GDM1 (cell line): ENCODE measurements at regions not wholly inside any gene's neighbourhood (a gene's known extent, or its start where the extent isn't known, plus 50 kb on each side); places are given as distances from the start of the nearest gene placed in this dataset.
"Not testable (repeated sequence)": the region's sequence is repeated elsewhere in the genome, so short reads cannot be mapped to it uniquely, and the experiment has no call there.

ENCODE experiments used
- DNase-seq: peaks from one replicate; lab custom pipeline; 2025; lab: John Stamatoyannopoulos, UW

DNA sequence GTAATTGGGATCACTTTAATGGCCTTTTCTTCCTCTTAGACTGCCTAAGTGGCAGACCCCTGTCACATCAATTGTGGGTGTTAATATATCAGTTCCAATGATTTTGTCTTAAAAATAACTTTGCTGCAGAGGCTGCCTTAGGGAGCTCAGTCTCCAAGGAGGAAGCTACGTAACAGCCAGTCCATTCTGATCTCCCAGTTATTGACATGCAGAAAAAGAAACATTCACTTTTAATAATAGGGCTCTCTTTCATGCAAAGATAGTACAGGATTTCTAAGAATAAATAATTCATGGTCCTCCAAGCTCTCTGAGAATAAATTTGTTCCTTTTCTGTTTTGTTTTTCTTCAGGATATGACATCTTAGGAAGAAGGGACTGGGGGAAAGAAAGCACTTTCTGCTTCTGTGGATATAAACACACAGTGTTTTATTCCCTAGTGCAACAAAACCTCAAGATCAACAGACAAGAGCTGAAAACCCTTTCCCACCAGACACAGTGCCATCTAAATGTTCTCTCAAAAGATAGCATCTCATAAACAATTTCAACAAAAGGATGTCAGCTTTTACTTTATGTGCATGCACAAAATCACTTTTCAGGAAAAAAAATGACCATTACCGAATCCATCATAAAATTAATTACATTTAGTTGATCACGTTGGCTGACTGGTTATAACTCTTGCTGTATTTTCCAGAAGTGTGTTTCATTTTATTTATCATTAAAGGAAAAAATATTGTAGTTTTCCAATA, 372.4 kb upstream of the SLC7A11 start:
- DNase-seq, result no peak

DNA sequence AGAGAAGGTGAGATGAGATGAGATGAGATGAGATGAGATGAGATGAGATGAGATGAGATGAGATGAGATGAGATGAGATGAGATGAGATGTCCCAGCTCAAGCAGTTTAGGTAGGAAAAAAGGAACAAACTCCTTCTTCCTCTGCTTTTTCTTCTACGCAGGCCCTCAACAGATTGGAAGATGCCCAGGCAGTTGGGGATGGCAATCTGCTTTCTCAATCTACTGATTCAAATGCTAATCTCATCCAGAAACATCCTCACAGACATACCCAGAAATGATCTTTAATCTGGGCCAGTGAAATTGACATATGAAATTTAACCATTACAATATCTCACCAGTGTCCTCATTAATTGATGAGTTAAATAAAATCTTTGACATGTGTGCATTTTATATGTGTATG, 370.3 kb upstream of the SLC7A11 start:
- no peak for DNase-seq

DNA sequence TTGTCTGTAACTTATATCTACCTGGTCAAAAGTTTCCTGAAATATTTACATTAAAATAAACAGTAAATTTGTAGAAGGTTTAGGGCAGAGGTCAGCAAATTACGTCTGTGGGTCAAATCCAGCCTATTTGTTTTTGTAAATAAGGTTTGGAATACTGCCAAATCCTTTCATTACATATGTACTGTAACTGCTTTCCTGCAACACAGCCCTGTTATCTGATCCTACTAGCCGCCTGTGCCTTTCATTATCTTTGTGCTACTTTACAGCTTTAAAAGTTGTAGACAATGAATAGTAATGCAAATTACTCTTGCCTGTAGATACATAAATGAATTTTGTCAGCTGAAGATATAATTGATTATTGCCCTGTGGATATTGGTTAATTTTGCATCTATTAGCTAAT, 369.6 kb upstream of the SLC7A11 start:
- no peak for DNase-seq

DNA sequence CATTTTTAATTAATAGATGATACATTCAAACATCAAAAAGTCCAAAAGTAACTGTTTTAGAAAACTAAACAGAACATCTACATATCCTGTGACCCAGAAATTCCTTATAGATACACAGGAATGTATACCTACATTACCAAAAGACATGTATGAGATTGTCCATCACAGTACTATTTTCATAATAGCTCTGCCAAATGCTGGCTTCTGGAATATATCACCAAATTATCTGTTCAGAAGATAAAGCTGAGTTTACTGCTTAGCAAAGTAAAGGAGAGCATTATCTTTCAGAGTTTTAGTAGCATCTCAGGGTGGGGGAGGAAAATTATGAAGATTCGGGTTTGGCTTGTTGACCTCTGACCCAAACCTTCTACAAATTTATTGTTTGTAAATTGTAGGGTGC, 368.9 kb upstream of the SLC7A11 start:
- DNase-seq, result no peak

GRCh38 chr4:138609943-138610350, 367.8 kb upstream of the SLC7A11 start:
- DNase-seq, result no peak

DNA sequence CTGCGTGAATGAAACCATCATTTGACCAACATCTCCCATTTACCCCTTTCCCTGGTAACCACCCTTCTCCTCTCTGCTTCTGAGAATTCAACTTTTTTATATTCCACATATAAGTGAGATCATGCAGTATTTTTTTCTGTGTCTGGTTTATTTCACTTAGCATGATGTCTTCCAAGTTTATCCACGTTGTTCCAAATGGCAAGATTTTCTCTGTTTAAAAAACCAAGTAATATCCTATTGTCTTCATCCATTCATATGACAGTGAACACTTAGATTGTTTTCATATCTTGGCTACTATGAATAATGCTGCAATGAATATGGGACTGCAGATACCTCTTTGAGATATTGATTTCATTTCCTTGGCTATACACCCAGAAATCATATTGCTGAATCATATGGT, 362.4 kb upstream of the SLC7A11 start:
- DNase-seq, result no peak

DNA sequence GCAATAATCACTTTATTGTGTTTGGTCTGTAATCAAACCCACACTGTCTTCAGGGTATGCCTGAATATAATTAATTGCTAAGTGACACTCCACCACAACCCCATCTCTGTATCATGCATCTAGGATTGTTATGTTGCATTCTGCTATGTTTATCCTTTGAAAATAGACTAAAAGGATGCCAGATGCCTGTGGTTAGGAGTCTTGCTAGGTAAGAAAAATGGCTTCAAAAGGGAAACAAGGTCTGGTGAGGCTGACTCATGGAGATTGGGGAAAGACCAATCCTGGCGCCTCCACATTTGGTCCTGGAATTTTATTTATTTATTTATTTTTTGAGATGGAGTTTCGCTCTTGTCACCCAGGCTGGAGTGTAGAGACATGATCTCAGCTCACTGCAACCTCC, 360.5 kb upstream of the SLC7A11 start:
- DNase-seq, result no peak

DNA sequence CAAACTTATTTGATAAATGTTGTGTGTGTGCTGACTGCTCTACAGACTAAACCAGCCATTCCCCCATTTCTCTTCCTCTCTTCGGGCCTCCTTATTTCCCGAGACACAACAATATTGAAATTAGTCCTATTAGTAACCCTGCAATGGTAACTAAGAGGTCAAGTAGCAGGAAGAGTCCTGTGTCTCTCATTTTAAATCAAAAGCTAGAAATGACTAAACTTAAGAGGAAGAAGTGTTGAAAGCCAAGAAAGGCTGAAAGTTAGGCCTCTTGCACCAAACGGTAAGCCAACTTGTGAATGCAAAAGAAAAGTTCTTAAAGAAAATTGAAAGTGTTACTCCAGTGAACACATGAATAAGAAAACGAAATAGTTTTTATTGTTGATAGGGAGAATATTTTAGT, 357.8 kb upstream of the SLC7A11 start:
- no peak for DNase-seq

DNA sequence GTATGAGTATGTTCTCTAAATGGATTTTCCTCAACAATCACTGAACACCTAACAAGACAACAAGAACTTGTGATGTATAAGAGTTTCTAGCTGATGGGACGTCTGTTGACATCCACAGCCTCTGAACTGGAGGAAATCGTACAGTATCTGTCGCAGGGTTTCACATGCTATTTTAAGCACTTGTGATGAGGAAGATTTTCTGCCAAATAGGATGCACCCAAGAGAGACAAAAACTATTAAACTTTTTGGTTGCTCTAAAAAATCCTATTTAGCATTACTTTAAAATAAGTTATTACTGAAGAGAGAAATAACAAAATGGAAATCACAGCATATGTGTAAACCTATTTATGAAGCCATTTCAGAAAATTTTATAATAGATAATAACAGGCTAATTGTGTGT, 356.1 kb upstream of the SLC7A11 start:
- DNase-seq, result no peak

GRCh38 chr4:138596896-138597295, 354.7 kb upstream of the SLC7A11 start:
- DNase-seq, result no peak

DNA sequence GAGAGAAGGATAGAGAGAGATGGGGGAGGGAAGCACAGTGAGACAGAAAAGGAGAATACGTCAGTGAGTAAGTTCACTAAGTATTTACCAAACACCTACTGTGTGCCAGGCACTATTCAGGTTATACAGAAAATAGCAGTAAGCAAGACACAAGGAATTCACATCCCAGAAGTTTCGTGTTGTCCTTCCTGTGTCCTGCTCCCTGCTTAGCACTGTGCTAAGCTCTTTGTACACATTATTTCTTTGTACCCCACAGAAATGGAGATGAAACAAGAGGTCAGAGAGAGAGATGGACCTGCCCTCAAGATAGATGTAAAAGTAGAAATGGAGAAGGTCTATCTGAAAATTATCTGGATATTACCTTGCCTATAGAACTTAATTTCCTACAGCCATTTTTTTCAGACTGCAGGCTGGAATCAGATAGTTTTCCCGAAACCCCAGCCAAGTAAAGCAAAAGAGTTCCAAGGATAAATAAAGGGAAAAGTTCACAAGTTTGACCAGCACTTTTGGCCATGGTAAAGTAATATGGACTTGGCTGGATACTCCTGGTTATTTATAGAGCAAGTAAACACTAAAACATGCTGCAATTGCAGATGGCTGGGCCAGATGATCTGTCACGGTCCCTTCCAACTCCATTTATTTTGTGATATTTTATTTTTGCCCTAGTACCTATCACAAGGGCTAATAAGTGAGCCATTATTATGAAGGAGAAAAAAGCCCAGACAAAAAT, 353.7 kb upstream of the SLC7A11 start:
- DNase-seq, result no peak

GRCh38 chr4:138595171-138595570, 353.0 kb upstream of the SLC7A11 start:
- no peak for DNase-seq

DNA sequence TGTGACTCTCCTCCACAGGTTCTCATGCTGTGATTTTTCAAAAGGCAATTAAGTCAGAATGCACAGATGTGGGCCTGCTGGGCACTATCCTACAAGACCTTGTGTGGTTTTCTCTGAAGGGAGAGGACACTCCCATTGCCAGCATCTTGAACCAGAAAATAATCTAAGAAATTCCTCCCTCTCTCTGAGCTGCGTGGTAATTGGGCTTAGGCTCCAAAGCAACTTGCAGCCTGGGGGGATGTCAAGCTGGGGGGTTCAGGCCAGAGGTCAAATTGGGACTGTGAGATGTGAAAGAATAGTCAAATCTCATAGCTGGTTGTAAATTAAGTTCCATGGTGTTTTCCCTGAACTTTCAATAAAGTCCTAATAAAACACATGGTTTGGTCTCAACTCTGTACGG, 350.6 kb upstream of the SLC7A11 start:
- DNase-seq, result no peak

- DNase-seq, result no peak
Observed at GRCh38 chr4:138591808-138592207, 349.7 kb upstream of the SLC7A11 start.

- DNase-seq, result no peak
Observed at GRCh38 chr4:138588501-138588900, 346.4 kb upstream of the SLC7A11 start.

DNA sequence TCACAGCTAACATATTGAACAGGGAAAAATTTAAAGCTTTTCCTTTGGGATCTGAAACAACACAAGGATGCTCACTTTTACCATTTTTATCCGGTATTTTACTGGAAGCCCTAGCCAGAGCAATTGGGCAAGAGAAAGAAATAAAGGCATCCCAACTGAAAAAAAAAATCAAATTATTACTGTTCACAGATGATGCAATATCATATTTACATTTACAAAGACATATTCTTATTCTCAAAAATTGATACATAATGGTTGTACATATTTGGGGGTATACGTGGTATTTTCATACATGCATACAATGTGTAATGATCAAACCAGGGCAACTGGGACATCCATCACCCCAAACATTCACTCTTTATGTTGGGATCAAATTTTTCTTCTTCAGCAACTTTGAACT, 337.0 kb upstream of the SLC7A11 start:
- no peak for DNase-seq

- DNase-seq, result not testable (repeated sequence)
Observed at GRCh38 chr4:138577826-138578225, 335.7 kb upstream of the SLC7A11 start.

GRCh38 chr4:138577145-138577544, 335.0 kb upstream of the SLC7A11 start:
- DNase-seq, result no peak

DNA sequence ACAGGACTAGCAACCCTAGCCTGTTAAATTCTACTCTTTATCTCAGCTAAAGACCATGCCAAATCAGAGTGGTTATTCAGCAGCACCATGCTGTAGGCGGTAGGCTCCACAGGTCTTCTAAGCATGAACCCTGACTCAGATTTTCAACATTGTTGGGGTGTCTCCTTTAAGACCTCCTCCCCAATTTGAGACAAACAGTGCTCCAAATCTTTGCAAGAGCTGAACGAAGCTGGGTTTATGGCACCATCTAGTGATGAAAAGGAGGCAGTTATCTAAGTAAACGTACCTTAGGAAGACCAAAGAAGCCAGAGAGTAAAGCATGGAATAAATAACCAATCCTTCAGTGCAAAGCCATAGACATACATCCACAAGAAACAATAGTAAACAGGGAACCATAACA, 334.5 kb upstream of the SLC7A11 start:
- DNase-seq, result no peak

GRCh38 chr4:138573246-138573645, 331.1 kb upstream of the SLC7A11 start:
- DNase-seq, result no peak

- no peak for DNase-seq
Observed at GRCh38 chr4:138572007-138572406, 329.9 kb upstream of the SLC7A11 start.

GRCh38 chr4:138567696-138568095, 325.5 kb upstream of the SLC7A11 start:
- no peak for DNase-seq

DNA sequence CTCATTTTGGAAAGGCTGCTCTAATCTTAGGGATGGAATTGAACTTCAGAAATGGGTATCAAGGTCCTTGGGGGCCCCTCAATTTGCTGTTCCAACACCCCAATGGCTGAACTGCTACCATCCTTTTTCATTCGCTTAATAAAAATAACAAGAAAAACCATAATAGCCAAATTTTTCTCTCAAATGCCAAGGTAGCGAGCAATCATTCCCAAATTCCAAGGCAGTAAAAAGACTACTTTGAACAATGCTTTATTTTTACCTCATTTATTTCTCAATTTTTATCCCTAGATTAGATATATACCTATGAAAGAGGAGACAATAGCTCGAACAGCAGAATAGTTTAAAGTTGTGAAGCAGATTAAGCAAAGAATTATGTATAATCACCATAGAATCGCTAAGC, 323.4 kb upstream of the SLC7A11 start:
- no peak for DNase-seq

GRCh38 chr4:138562544-138562991, 320.4 kb upstream of the SLC7A11 start:
- no peak for DNase-seq
